Activated CD4-positive, alpha-beta T cell treated with anti-CD3 and anti-CD28 coated beads for 36 hours (primary cell): ENCODE measurements at regions not wholly inside any gene's neighbourhood (a gene's known extent, or its start where the extent isn't known, plus 50 kb on each side); places are given as distances from the start of the nearest gene placed in this dataset.

ENCODE experiments used
- ATAC-seq: fragments of 200-7000 bp; cut with Tn5 transposase; one replicate; pipeline ENCODE4 v1.10.0; 2021; ENCODE audit warnings: mild to moderate bottlenecking, moderate library complexity
- CTCF ChIA-PET: fragments of 350-600 bp; sonication (Branson Sonifier 250); formaldehyde crosslinking; loops from one replicate; lab custom pipeline; 2021; ENCODE audit warnings: antibody characterized with exemption; lab: Charles Lee
- POLR2A ChIA-PET: fragments of 350-600 bp; sonication (Branson Sonifier 250); formaldehyde crosslinking; loops from one replicate; lab custom pipeline; 2021; ENCODE audit warnings: antibody characterized with exemption, inconsistent platforms; lab: Charles Lee
- DNase-seq: peaks from one replicate; pipeline ENCODE4 v3.0.0-alpha.2; 2020
- H3K27ac Mint-ChIP-seq: one replicate; pipeline ENCODE4 v1.8.0; 2021; ENCODE audit warnings: mixed read lengths
- H3K27me3 Mint-ChIP-seq: one replicate; pipeline ENCODE4 v1.8.0; 2021; ENCODE audit warnings: mixed read lengths
- H3K36me3 Mint-ChIP-seq: one replicate; pipeline ENCODE4 v1.8.0; 2021; ENCODE audit warnings: low read depth, mixed read lengths
- H3K4me1 Mint-ChIP-seq: one replicate; pipeline ENCODE4 v1.8.0; 2021; ENCODE audit warnings: mixed read lengths
- H3K4me3 Mint-ChIP-seq: one replicate; pipeline ENCODE4 v1.8.0; 2021; ENCODE audit warnings: mild to moderate bottlenecking, moderate library complexity, mixed read lengths
- H3K9me3 Mint-ChIP-seq: one replicate; pipeline ENCODE4 v1.8.0; 2021; ENCODE audit warnings: low read depth, mixed read lengths
- intact Hi-C, 2 experiments: fragments of 100-400 bp; cut with DNase I in 1 of 2; cut with micrococcal nuclease in 1 of 2; formaldehyde crosslinking; loops; one replicate each; pipeline versions ENCODE4 v1.14.2 to v1.15.1; 2022 to 2024; cut with DNase I, micrococcal nuclease

DNA sequence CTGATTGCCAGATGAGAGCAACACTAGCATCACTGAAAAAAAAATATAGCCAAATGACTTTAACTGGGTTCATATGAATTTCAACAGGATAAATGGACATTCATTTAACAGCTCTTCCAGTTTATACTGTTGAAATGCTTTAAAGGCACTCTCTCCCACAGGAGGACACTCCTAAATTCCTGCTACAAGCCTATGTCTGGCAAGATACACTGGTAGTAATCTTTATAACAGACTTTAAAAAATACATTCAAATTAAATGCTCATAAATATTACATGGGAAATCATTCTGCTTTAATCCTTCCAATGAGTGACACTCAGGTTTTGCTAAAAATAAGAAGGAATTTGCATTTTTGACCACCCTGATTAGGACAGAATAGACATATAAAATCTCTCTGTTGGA, 526.7 kb upstream of the ADAMTS5 start:
- Mint-ChIP-seq H3K4me3 (no peak overlapping the region), H3K9me3 (no peaks in the 10 kb centered on the region), H3K4me1 (no peaks in the 10 kb centered on the region), H3K36me3 (no peaks in the 10 kb centered on the region), H3K27ac (no peak overlapping the region), H3K27me3 (no peaks in the 10 kb centered on the region)
- ChIA-PET POLR2A (no interaction called here), CTCF (no interaction called here)
- ATAC-seq (no peak), DNase-seq (no peak)
- intact Hi-C loops, result no loop called here

DNA sequence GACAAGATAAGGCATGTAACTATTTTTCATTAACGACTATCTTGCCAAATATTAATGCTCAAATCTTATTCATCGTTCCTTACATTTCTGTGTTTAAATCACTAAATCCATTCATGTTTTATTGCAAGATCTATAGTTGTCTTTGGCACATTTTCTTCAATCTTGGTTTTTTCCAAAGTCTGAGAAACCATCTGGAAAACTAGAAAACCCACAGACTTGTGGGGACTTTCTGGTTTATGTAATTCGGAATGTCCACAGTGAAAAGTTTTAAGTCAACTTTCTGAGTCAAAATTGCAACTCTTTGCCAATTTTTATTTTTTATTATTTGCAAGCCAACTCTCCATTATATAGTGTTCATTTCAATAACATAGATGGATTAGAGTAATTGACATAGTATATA, 520.8 kb upstream of the ADAMTS5 start:
- intact Hi-C loops, result no loop called here
- DNase-seq, result no peak
- Mint-ChIP-seq H3K36me3 (no peaks in the 10 kb centered on the region), H3K4me3 (no peak overlapping the region), H3K27ac (no peak overlapping the region), H3K4me1 (no peaks in the 10 kb centered on the region), H3K27me3 (no peaks in the 10 kb centered on the region), H3K9me3 (no peaks in the 10 kb centered on the region)
- CTCF ChIA-PET, result no interaction called here
- POLR2A ChIA-PET, result no interaction called here
- ATAC-seq, result no peak

DNA sequence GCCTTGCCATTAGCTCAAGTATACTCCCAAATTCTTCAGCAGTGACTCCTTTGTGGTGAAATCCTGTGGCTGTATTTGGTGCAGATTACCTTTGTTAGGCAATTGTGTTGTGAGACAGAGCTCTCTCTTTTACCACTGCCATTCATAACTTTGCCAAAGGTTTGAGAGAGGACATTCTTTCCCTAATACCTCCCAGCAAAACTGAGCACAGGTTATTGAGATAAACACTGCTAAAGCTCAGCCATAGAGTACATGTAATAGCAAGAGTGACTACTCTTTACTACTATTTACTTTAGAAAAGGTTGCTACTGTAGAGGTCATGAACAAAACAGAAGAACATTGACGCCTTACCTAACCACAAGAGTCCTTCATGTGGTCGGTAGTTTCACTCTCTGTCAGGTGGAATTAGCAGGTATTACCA, 514.0 kb upstream of the ADAMTS5 start:
- H3K27me3 Mint-ChIP-seq, result no peaks in the 10 kb centered on the region
- H3K9me3 Mint-ChIP-seq, result peaks cover 4% of the 10 kb centered on the region
- intact Hi-C loops, result no loop called here
- no peak overlapping the region for H3K4me3 Mint-ChIP-seq
- H3K36me3 Mint-ChIP-seq, result no peaks in the 10 kb centered on the region
- no peaks in the 10 kb centered on the region for H3K4me1 Mint-ChIP-seq
- no peak for DNase-seq
- no peak for ATAC-seq
- CTCF ChIA-PET, result no interaction called here
- H3K27ac Mint-ChIP-seq, result no peak overlapping the region
- POLR2A ChIA-PET, result no interaction called here

DNA sequence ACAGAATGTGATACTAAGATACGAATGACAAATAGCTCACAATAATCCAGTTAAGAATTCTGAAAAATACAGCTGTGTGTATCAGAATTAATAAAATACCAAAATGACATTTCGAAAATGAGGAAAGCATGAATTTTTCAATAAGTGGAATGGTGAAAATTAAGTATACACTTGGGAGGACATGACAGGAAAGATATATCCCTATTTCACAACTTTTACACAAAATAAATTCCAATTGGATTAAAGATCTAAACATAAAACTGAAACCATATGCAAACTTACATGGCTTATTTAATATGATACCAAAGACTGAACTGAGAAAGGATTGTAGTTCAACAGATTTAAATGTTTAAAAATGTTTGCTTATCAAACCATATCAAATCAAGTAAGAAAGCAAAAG, 510.4 kb upstream of the ADAMTS5 start:
- H3K27ac Mint-ChIP-seq, result no peak overlapping the region
- H3K4me3 Mint-ChIP-seq, result no peak overlapping the region
- ATAC-seq (no peak), DNase-seq (no peak)
- H3K9me3 Mint-ChIP-seq, result peaks cover 4% of the 10 kb centered on the region
- intact Hi-C loops, result no loop called here
- H3K36me3 Mint-ChIP-seq, result no peaks in the 10 kb centered on the region
- POLR2A ChIA-PET, result no interaction called here
- CTCF ChIA-PET, result no interaction called here
- H3K27me3 Mint-ChIP-seq, result no peaks in the 10 kb centered on the region
- H3K4me1 Mint-ChIP-seq, result no peaks in the 10 kb centered on the region

DNA sequence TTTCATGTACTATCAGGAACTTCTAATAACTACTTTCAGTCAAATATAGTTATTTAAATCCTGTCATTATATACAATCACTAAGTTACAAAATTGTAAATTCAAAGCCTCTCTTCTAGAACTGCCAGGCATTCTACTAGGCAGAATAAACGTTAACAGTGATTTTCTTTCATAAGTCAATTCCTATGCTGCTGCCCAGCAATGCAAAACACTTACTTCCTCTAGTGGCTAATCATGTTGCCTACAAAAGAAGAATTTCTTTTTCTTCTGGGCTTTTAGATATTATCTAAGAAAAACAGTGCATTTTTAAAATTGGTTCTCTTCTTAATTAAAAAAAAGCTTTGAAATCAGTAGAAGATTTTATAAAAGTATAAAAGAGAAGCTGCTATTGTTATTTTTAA, 509.8 kb upstream of the ADAMTS5 start:
- Mint-ChIP-seq H3K9me3 (no peaks in the 10 kb centered on the region), H3K4me3 (no peak overlapping the region), H3K4me1 (no peaks in the 10 kb centered on the region), H3K36me3 (no peaks in the 10 kb centered on the region), H3K27ac (no peak overlapping the region), H3K27me3 (no peaks in the 10 kb centered on the region)
- ChIA-PET CTCF (no interaction called here), POLR2A (no interaction called here)
- ATAC-seq, result no peak
- intact Hi-C loops, result no loop called here
- DNase-seq, result no peak

DNA sequence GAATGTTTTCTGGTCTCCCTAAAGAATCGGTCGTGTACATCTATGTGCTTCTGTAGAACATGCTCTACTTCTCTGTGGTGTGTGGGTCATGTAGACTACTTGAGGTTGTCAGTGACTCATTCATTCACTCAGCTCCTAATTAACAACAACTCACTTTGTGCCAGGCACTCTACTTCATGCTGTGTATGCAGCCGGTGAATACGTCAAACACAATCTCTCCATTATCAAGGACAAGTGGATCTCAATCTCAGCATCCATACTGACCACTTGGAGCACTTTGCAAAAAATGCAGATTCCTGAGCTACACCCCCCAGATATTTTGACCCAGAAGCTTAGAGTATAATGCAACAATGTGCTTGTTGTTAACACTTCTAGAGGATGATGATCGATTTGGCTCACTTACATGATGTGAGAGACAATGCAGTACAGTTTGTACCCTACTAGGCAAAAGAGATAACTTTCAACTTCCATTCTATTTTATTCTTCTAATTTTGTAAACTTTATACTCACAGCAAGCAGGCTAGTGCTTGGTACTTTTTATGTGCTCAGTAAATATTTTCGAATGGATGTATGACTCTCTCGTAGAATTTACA, 508.6 kb upstream of the ADAMTS5 start:
- DNase-seq, result no peak
- Mint-ChIP-seq H3K4me3 (no peak overlapping the region), H3K27ac (no peak overlapping the region), H3K27me3 (no peaks in the 10 kb centered on the region), H3K9me3 (peaks cover 3% of the 10 kb centered on the region), H3K36me3 (no peaks in the 10 kb centered on the region), H3K4me1 (no peaks in the 10 kb centered on the region)
- ATAC-seq, result no peak
- CTCF ChIA-PET, result interaction anchor here (0.5 kb wide), 1 partner anchor 18 kb away, joined by 3 read pairs; no protein-coding TSS in a partner anchor
- intact Hi-C loops, result no loop called here
- POLR2A ChIA-PET, result no interaction called here

DNA sequence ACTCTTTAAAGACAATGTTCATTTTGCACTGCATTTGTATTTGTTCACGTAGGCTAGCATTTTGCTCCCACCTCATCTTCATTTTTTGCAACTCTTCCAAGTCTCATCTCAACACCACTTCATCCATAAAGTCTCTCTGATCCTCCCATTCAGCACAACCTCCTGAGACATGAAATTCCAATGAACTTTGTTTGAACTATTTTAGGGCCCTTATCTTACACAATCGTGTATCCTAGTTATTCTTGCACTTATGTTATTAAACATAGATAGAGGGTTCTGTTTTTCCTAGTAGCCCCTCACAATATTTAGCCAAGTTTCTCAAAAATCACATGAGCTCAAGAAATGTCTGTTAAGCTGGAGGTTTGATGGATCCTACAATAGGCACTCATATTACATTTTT, 500.5 kb upstream of the ADAMTS5 start:
- Mint-ChIP-seq H3K4me1 (no peaks in the 10 kb centered on the region), H3K27ac (no peak overlapping the region), H3K36me3 (no peaks in the 10 kb centered on the region), H3K27me3 (peaks cover 2% of the 10 kb centered on the region), H3K9me3 (peaks cover 6% of the 10 kb centered on the region), H3K4me3 (no peak overlapping the region)
- DNase-seq (no peak), ATAC-seq (no peak)
- intact Hi-C loops, result no loop called here
- ChIA-PET POLR2A (no interaction called here), CTCF (no interaction called here)

DNA sequence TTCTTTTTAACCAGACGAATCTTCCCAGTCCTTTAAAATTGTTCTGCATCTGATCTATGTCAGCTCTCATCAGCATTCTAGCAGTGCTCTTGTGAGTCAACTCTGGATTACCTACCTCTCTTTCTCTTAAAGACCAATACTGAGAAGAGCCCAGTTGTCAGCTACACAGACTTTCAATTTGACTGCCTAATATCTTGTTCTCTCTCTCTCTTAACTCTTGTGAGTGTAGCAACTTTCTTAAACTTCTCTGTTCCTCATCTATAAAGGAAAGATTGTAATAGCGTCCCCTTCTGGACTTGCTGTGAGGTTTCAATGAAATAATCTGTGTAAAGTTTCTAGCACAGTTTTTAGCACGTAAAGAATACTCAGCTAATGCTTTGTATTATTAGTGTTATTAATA, 499.3 kb upstream of the ADAMTS5 start:
- ChIA-PET CTCF (no interaction called here), POLR2A (no interaction called here)
- ATAC-seq (no peak), DNase-seq (no peak)
- H3K27me3 Mint-ChIP-seq, result peaks cover 2% of the 10 kb centered on the region
- intact Hi-C loops, result no loop called here
- no peak overlapping the region for H3K4me3 Mint-ChIP-seq
- no peaks in the 10 kb centered on the region for H3K36me3 Mint-ChIP-seq
- peaks cover 6% of the 10 kb centered on the region for H3K9me3 Mint-ChIP-seq
- no peaks in the 10 kb centered on the region for H3K4me1 Mint-ChIP-seq
- no peak overlapping the region for H3K27ac Mint-ChIP-seq

DNA sequence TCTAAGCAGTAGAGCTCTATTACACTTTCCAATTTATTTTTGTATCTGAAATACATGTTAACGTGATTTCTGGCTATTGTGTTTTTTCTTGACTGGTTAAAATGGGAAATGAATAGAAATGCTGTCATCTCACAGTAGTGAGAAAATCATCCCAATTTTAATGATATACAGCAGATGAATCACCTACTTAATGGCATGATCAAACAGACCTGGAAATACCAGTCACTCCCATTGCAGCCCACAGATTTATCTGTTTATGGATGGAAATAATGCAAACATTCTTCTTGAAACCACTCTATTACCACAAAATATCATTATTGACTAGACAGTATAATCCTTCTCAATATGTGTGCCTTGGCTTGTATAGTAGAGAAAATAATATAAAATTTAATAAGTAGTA, 497.8 kb upstream of the ADAMTS5 start:
- intact Hi-C loops, result no loop called here
- ChIA-PET CTCF (no interaction called here), POLR2A (no interaction called here)
- no peaks in the 10 kb centered on the region for H3K4me1 Mint-ChIP-seq
- H3K27ac Mint-ChIP-seq, result no peak overlapping the region
- ATAC-seq (no peak), DNase-seq (no peak)
- H3K27me3 Mint-ChIP-seq, result peaks cover 2% of the 10 kb centered on the region
- no peaks in the 10 kb centered on the region for H3K36me3 Mint-ChIP-seq
- H3K9me3 Mint-ChIP-seq, result no peaks in the 10 kb centered on the region
- H3K4me3 Mint-ChIP-seq, result no peak overlapping the region

DNA sequence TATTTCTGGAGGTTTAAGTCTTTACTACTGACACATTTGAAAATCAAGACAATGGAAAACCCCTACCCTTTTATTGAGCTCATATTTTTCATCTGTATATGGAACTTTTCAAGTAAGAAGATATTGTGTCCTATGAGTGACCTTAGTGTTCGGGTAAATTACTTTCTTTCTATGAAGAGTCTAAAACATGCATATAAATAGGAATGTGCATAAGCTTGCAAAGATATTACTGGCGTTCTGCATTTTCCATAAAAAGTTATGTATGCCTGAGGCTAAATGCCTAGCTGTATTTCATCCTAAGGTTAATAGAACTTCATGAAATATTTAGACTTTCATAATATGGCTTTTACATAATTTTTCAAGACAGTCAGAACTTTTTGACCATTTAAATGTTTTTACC, 495.8 kb upstream of the ADAMTS5 start:
- Mint-ChIP-seq H3K27me3 (peaks cover 2% of the 10 kb centered on the region), H3K36me3 (no peaks in the 10 kb centered on the region), H3K9me3 (no peaks in the 10 kb centered on the region), H3K4me3 (no peak overlapping the region), H3K4me1 (no peaks in the 10 kb centered on the region), H3K27ac (no peak overlapping the region)
- intact Hi-C loops, result no loop called here
- no peak for DNase-seq
- ATAC-seq, result no peak
- POLR2A ChIA-PET, result no interaction called here
- CTCF ChIA-PET, result no interaction called here

DNA sequence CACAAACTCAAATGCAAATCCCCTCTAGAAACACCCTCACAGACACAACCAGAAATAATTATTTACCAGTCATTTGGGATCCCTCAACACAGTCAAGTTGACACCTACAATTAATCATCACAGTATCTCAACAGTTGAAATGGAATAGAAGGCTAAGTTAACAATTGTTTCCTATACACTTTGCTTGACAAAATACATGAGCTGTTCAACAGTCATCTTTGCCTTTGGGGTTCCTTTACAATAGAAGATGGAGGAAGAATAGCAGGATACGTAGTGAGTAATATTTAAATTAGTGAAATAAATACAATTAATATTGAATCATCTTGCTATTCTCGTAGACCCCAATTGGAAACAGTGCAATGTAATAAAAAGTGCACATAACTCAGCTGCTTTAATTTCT, 487.3 kb upstream of the ADAMTS5 start:
- intact Hi-C loops, result no loop called here
- Mint-ChIP-seq H3K36me3 (no peaks in the 10 kb centered on the region), H3K4me1 (no peaks in the 10 kb centered on the region), H3K9me3 (peaks cover 4% of the 10 kb centered on the region), H3K4me3 (no peak overlapping the region), H3K27me3 (no peaks in the 10 kb centered on the region), H3K27ac (no peak overlapping the region)
- POLR2A ChIA-PET, result no interaction called here
- DNase-seq (no peak), ATAC-seq (no peak)
- CTCF ChIA-PET, result no interaction called here

DNA sequence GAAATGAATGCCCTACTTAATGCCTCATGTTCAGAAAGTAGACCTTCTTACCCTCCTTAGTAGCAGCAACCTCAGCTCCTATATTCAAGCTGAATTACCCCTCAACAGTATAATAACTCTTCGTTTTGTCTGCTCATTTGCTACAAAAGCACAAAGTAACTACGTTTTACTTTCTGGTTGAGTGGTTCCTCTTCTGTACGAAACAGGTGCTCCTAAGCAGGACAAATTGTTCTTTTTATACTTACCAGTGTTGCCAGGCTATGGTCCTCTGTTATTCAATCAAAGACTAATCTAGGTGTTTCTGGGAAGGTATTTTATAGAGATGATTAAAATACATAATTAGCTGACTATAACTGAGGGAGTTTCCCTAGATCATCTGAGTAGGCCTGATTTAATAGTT, 484.2 kb upstream of the ADAMTS5 start:
- Mint-ChIP-seq H3K27me3 (no peaks in the 10 kb centered on the region), H3K36me3 (no peaks in the 10 kb centered on the region), H3K27ac (no peak overlapping the region), H3K4me1 (no peaks in the 10 kb centered on the region), H3K9me3 (peaks cover 6% of the 10 kb centered on the region), H3K4me3 (no peak overlapping the region)
- POLR2A ChIA-PET, result no interaction called here
- ATAC-seq, result no peak
- CTCF ChIA-PET, result no interaction called here
- DNase-seq, result no peak
- intact Hi-C loops, result no loop called here

DNA sequence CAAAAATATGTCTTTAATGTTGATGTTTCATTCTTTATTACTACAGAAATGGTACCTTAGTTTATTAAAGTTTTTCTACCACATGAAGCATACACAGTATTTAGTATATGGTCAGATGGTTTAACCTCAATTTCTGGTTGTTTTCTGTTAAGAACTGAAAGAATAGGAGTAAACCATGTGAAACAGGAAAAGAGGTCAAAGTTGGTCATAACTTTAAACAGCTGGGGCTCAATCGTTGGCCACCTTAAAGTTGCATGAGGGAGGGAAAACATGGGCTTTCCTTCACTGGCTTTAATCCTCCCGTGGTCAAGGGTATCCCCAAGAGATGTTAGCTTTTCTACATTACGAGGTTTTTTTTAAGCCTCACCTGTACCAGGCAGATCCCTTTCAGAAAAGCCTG, 483.3 kb upstream of the ADAMTS5 start:
- no peaks in the 10 kb centered on the region for H3K36me3 Mint-ChIP-seq
- ATAC-seq (no peak), DNase-seq (no peak)
- ChIA-PET POLR2A (no interaction called here), CTCF (no interaction called here)
- no peak overlapping the region for H3K27ac Mint-ChIP-seq
- H3K27me3 Mint-ChIP-seq, result no peaks in the 10 kb centered on the region
- peaks cover 7% of the 10 kb centered on the region for H3K9me3 Mint-ChIP-seq
- H3K4me1 Mint-ChIP-seq, result no peaks in the 10 kb centered on the region
- intact Hi-C loops, result no loop called here
- no peak overlapping the region for H3K4me3 Mint-ChIP-seq
